ENCODE measurements at regions not wholly inside any gene's neighbourhood (a gene's known extent, or its start where the extent isn't known, plus 50 kb on each side); places are given as distances from the start of the nearest gene placed in this dataset.

GRCh38 chr10:128873411-128874054 is 593.5 kb upstream of the MGMT start (continued):
- TF ChIP-seq REST (IDR thresholded peaks at IDR 0.05): no peak
- no peak for TF ChIP-seq FOXA1 (IDR thresholded peaks at IDR 0.05)
- TF ChIP-seq GABPA (IDR thresholded peaks at IDR 0.05 in 1 of 2, conservative IDR thresholded peaks at IDR 0.05 in 1 of 2): no peak
- no peak for TF ChIP-seq HNF4G (IDR thresholded peaks at IDR 0.05)
- no peak for TF ChIP-seq HNF4A (conservative IDR thresholded peaks at IDR 0.05)
- no peak for TF ChIP-seq ATF3 (IDR thresholded peaks at IDR 0.05)
- TF ChIP-seq MAX (IDR thresholded peaks at IDR 0.05): no peak

GRCh38 chr10:128874331-128874730 is 592.7 kb upstream of the MGMT start:
- no peak overlapping the region for H3K27ac ChIP-seq (ENCODE audit: low read depth in 1 of 2, low read length in 2 of 2)
- 83% methylated on average over 3 of the region's 3 CpGs for WGBS
- no peak for DNase-seq (ENCODE audit: low spot score)
- H3K9me3 ChIP-seq (ENCODE audit: control insufficient read depth in 4 of 4, low read length in 3 of 4): no peaks in the 10 kb centered on the region
- H3K4me1 ChIP-seq (ENCODE audit: control insufficient read depth in 4 of 4, insufficient read depth in 4 of 4, low read length in 3 of 4): no peaks in the 10 kb centered on the region
- H3K9ac ChIP-seq (ENCODE audit: low read depth in 1 of 2, low read length in 2 of 2): no peak overlapping the region
- TF ChIP-seq GABPA (IDR thresholded peaks at IDR 0.05 in 1 of 2, conservative IDR thresholded peaks at IDR 0.05 in 1 of 2) (no peak), RAD21 (IDR thresholded peaks at IDR 0.05) (no peak), RXRA (IDR thresholded peaks at IDR 0.05) (no peak), JUND (IDR thresholded peaks at IDR 0.05) (no peak), YY1 (IDR thresholded peaks at IDR 0.05) (no peak)
- H3K27me3 ChIP-seq (ENCODE audit: control insufficient read depth in 4 of 4, insufficient read depth in 4 of 4, low read length in 3 of 4): peaks cover 0 to 3% (median 0%) of the 10 kb centered on the region in 4 donors
- no peaks in the 10 kb centered on the region for H3K36me3 ChIP-seq (ENCODE audit: control insufficient read depth in 4 of 4, insufficient read depth in 3 of 4, low read depth in 1 of 4, low read length in 3 of 4)
- no peak overlapping the region for H3K4me3 ChIP-seq (ENCODE audit: low read depth in 1 of 3, low read length in 3 of 3)

- no peaks in the 10 kb centered on the region for H3K9me3 ChIP-seq (ENCODE audit: control insufficient read depth in 4 of 4, low read length in 3 of 4)
- no peak overlapping the region for H3K9ac ChIP-seq (ENCODE audit: low read depth in 1 of 2, low read length in 2 of 2)
- no peak overlapping the region for H3K27ac ChIP-seq (ENCODE audit: low read depth in 1 of 2, low read length in 2 of 2)
- WGBS: 88% methylated on average over 8 of the region's 8 CpGs
- no peaks in the 10 kb centered on the region for H3K36me3 ChIP-seq (ENCODE audit: control insufficient read depth in 4 of 4, insufficient read depth in 3 of 4, low read depth in 1 of 4, low read length in 3 of 4)
- H3K27me3 ChIP-seq (ENCODE audit: control insufficient read depth in 4 of 4, insufficient read depth in 4 of 4, low read length in 3 of 4): peaks cover 0 to 3% (median 0%) of the 10 kb centered on the region in 4 donors
- DNase-seq (ENCODE audit: low spot score): no peak
- no peaks in the 10 kb centered on the region for H3K4me1 ChIP-seq (ENCODE audit: control insufficient read depth in 4 of 4, insufficient read depth in 4 of 4, low read length in 3 of 4)
- no peak overlapping the region for H3K4me3 ChIP-seq (ENCODE audit: low read depth in 1 of 3, low read length in 3 of 3)
- TF ChIP-seq NR2F2 (IDR thresholded peaks at IDR 0.05): no peak
- no peak for TF ChIP-seq REST (IDR thresholded peaks at IDR 0.05)
- no peak for TF ChIP-seq SP1 (IDR thresholded peaks at IDR 0.05)
These were observed 591.9 kb upstream of the MGMT start for GRCh38 chr10:128875030-128875744.

Measured in liver (tissue), 7 donors.